ENCODE measurements at regions not wholly inside any gene's neighbourhood (a gene's known extent, or its start where the extent isn't known, plus 50 kb on each side); places are given as distances from the start of the nearest gene placed in this dataset.

GRCh38 chr3:38985981-38986380 lies 65.8 kb downstream of the SCN11A start:
- H3K27ac Mint-ChIP-seq = no peak overlapping the region
- no peaks in the 10 kb centered on the region for H3K9me3 Mint-ChIP-seq (ENCODE audit: low read depth)
- no peak for DNase-seq (ENCODE audit: low spot score, unreplicated experiment)
- H3K4me1 Mint-ChIP-seq (ENCODE audit: low read depth) = no peaks in the 10 kb centered on the region
- no peak overlapping the region for H3K4me3 Mint-ChIP-seq (ENCODE audit: low read depth)
- no peak for TF ChIP-seq CTCF (IDR thresholded peaks at IDR 0.05; ENCODE audit: unreplicated experiment)
- H3K27me3 Mint-ChIP-seq = peaks cover 3% of the 10 kb centered on the region
- H3K36me3 Mint-ChIP-seq (ENCODE audit: insufficient read depth) = no peaks in the 10 kb centered on the region

- Mint-ChIP-seq H3K36me3 (ENCODE audit: insufficient read depth) (no peaks in the 10 kb centered on the region), H3K4me1 (ENCODE audit: low read depth) (no peaks in the 10 kb centered on the region), H3K27me3 (peaks cover 3% of the 10 kb centered on the region), H3K27ac (no peak overlapping the region), H3K4me3 (ENCODE audit: low read depth) (no peak overlapping the region), H3K9me3 (ENCODE audit: low read depth) (no peaks in the 10 kb centered on the region)
- TF ChIP-seq CTCF (IDR thresholded peaks at IDR 0.05; ENCODE audit: unreplicated experiment) = no peak
- DNase-seq (ENCODE audit: low spot score, unreplicated experiment) = no peak
These were observed 66.2 kb downstream of the SCN11A start for GRCh38 chr3:38985581-38985980.

GRCh38 chr3:38984731-38985130 lies 67.0 kb downstream of the SCN11A start:
- TF ChIP-seq CTCF (IDR thresholded peaks at IDR 0.05; ENCODE audit: unreplicated experiment) = no peak
- H3K9me3 Mint-ChIP-seq (ENCODE audit: low read depth) = no peaks in the 10 kb centered on the region
- DNase-seq (ENCODE audit: low spot score, unreplicated experiment) = no peak

GRCh38 chr3:38984110-38984509 lies 67.6 kb downstream of the SCN11A start:
- Mint-ChIP-seq H3K36me3 (ENCODE audit: insufficient read depth) (no peaks in the 10 kb centered on the region), H3K9me3 (ENCODE audit: low read depth) (no peaks in the 10 kb centered on the region), H3K4me3 (ENCODE audit: low read depth) (no peak overlapping the region), H3K27me3 (peaks cover 3% of the 10 kb centered on the region), H3K27ac (no peak overlapping the region), H3K4me1 (ENCODE audit: low read depth) (no peaks in the 10 kb centered on the region)
- no peak for DNase-seq (ENCODE audit: low spot score, unreplicated experiment)
- TF ChIP-seq CTCF (IDR thresholded peaks at IDR 0.05; ENCODE audit: unreplicated experiment) = no peak

More at GRCh38 chr3:38984731-38985130, 67.0 kb downstream of the SCN11A start:
- Mint-ChIP-seq H3K27me3 (peaks cover 3% of the 10 kb centered on the region), H3K27ac (no peak overlapping the region), H3K36me3 (ENCODE audit: insufficient read depth) (no peaks in the 10 kb centered on the region), H3K4me3 (ENCODE audit: low read depth) (no peak overlapping the region), H3K4me1 (ENCODE audit: low read depth) (no peaks in the 10 kb centered on the region)

GRCh38 chr3:38980938-38981337 lies 70.8 kb downstream of the SCN11A start:
- TF ChIP-seq CTCF (IDR thresholded peaks at IDR 0.05; ENCODE audit: unreplicated experiment) = no peak

More at GRCh38 chr3:38980938-38981337, 70.8 kb downstream of the SCN11A start:
- Mint-ChIP-seq H3K27ac (no peak overlapping the region), H3K4me1 (ENCODE audit: low read depth) (no peaks in the 10 kb centered on the region), H3K36me3 (ENCODE audit: insufficient read depth) (no peaks in the 10 kb centered on the region), H3K4me3 (ENCODE audit: low read depth) (no peak overlapping the region), H3K9me3 (ENCODE audit: low read depth) (no peaks in the 10 kb centered on the region), H3K27me3 (peaks cover 3% of the 10 kb centered on the region)
- DNase-seq (ENCODE audit: low spot score, unreplicated experiment) = no peak
